PFSK-1 (cell line): ENCODE measurements at regions not wholly inside any gene's neighbourhood (a gene's known extent, or its start where the extent isn't known, plus 50 kb on each side); places are given as distances from the start of the nearest gene placed in this dataset.

Experiments used
- POLR2AphosphoS5 ChIP-seq: IDR thresholded peaks from 2 replicates; pipeline ENCODE4 v1.6.1; 2012; ENCODE audit warnings: low read depth, mild to moderate bottlenecking, control low read depth, low read length, moderate library complexity
- REST ChIP-seq, 2 experiments: IDR thresholded peaks; 2 replicates each; pipeline versions ENCODE4 v1.6.1 to v1.8.0; 2011 to 2012; ENCODE audit warnings: low read depth in 2 of 2, low read length in 2 of 2, control low read depth in 1 of 2, inconsistent platforms in 1 of 2, mild to moderate bottlenecking in 1 of 2, moderate library complexity in 1 of 2; ENCODE audit not compliant: insufficient read depth in 1 of 2
- TAF1 ChIP-seq: IDR thresholded peaks from 2 replicates; pipeline ENCODE4 v1.6.1; 2012; ENCODE audit warnings: low read length, control low read depth, borderline replicate concordance; ENCODE audit not compliant: insufficient read depth

GRCh38 chr15:29356786-29357185, 87.2 kb upstream of the NSMCE3 start:
- no peak for TF ChIP-seq TAF1
- no peak for TF ChIP-seq REST (IDR thresholded peaks at IDR 0.05; ENCODE audit: insufficient read depth in 1 of 2, low read depth in 2 of 2, low read length in 2 of 2)
- no peak for TF ChIP-seq POLR2AphosphoS5
